MCF 10A (cell line): ENCODE measurements at regions not wholly inside any gene's neighbourhood (a gene's known extent, or its start where the extent isn't known, plus 50 kb on each side); places are given as distances from the start of the nearest gene placed in this dataset.

Experiments used
- BruUV-seq: library from RNA; stranded (reverse); fragments of 400-500 nt; replicated peaks from 2 replicates; lab custom pipeline; 2021; lab: Mats Ljungman, UMichigan
- CTCF ChIA-PET: fragments of 300-600 bp; sonication (Branson Sonifier 250); formaldehyde crosslinking; extraction: SDS; loops from one replicate; lab custom pipeline; 2021; ENCODE audit warnings: antibody characterized with exemption, inconsistent platforms; lab: Yijun Ruan, JAX
- POLR2A ChIA-PET: fragments of 300-600, 350-650 bp; sonication (Branson Sonifier 250); formaldehyde crosslinking; extraction: SDS; loops from one replicate; lab custom pipeline; 2020; ENCODE audit warnings: antibody characterized with exemption, inconsistent platforms; lab: Yijun Ruan, JAX
- DNase-seq: peaks from one replicate; pipeline ENCODE4 v3.0.0-alpha.2; 2018; ENCODE audit not compliant: unreplicated experiment
- H3K27ac Mint-ChIP-seq: one replicate; pipeline ENCODE4 v1.8.0; 2022; ENCODE audit warnings: mild to moderate bottlenecking, low read depth, mixed read lengths; ENCODE audit not compliant: unreplicated experiment
- H3K27me3 Mint-ChIP-seq: one replicate; pipeline ENCODE4 v1.8.0; 2022; ENCODE audit warnings: mixed read lengths; ENCODE audit not compliant: insufficient read depth, unreplicated experiment
- H3K36me3 Mint-ChIP-seq: one replicate; pipeline ENCODE4 v1.8.0; 2022; ENCODE audit warnings: mild to moderate bottlenecking, moderate library complexity, mixed read lengths; ENCODE audit not compliant: insufficient read depth, unreplicated experiment
- H3K4me1 Mint-ChIP-seq: one replicate; pipeline ENCODE4 v1.8.0; 2022; ENCODE audit warnings: mixed read lengths; ENCODE audit not compliant: insufficient read depth, unreplicated experiment
- H3K4me3 Mint-ChIP-seq: one replicate; pipeline ENCODE4 v1.8.0; 2022; ENCODE audit warnings: mild to moderate bottlenecking, moderate library complexity, mixed read lengths; ENCODE audit not compliant: unreplicated experiment
- H3K9me3 Mint-ChIP-seq: one replicate; pipeline ENCODE4 v1.8.0; 2022; ENCODE audit warnings: mixed read lengths; ENCODE audit not compliant: unreplicated experiment
- intact Hi-C: fragments of 100-400 bp; cut with micrococcal nuclease; formaldehyde crosslinking; loops from 2 replicates; pipeline ENCODE4 v1.14.1; 2022
- TF ChIP-seq, protein P1 (sequence below): fragments of 200-600 bp; IDR thresholded peaks from one replicate; pipeline ENCODE4 v1.8.0; 2022; ENCODE audit warnings: antibody characterized with exemption, mild to moderate bottlenecking; ENCODE audit not compliant: unreplicated experiment

- DNase-seq, result no peak
- H3K27me3 Mint-ChIP-seq, result no peaks in the 10 kb centered on the region
- ChIA-PET POLR2A (no interaction called here), CTCF (no interaction called here)
- TF ChIP-seq, protein P1, sequence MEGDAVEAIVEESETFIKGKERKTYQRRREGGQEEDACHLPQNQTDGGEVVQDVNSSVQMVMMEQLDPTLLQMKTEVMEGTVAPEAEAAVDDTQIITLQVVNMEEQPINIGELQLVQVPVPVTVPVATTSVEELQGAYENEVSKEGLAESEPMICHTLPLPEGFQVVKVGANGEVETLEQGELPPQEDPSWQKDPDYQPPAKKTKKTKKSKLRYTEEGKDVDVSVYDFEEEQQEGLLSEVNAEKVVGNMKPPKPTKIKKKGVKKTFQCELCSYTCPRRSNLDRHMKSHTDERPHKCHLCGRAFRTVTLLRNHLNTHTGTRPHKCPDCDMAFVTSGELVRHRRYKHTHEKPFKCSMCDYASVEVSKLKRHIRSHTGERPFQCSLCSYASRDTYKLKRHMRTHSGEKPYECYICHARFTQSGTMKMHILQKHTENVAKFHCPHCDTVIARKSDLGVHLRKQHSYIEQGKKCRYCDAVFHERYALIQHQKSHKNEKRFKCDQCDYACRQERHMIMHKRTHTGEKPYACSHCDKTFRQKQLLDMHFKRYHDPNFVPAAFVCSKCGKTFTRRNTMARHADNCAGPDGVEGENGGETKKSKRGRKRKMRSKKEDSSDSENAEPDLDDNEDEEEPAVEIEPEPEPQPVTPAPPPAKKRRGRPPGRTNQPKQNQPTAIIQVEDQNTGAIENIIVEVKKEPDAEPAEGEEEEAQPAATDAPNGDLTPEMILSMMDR, result no peak
- intact Hi-C loops, result no loop called here
- H3K4me3 Mint-ChIP-seq, result no peak overlapping the region
- no peak overlapping the region for H3K27ac Mint-ChIP-seq
- H3K36me3 Mint-ChIP-seq, result no peaks in the 10 kb centered on the region
- BruUV-seq, result no TSS peak
- H3K9me3 Mint-ChIP-seq, result no peaks in the 10 kb centered on the region
- H3K4me1 Mint-ChIP-seq, result no peaks in the 10 kb centered on the region
Measured at GRCh38 chr2:22062679-22063078, 938.9 kb downstream of the TDRD15 start.

- no peaks in the 10 kb centered on the region for H3K36me3 Mint-ChIP-seq
- DNase-seq, result no peak
- ChIA-PET CTCF (no interaction called here), POLR2A (no interaction called here)
- intact Hi-C loops, result no loop called here
- peaks cover 7% of the 10 kb centered on the region for H3K9me3 Mint-ChIP-seq
- no peaks in the 10 kb centered on the region for H3K4me1 Mint-ChIP-seq
- H3K27me3 Mint-ChIP-seq, result no peaks in the 10 kb centered on the region
- TF ChIP-seq, protein P1, result no peak
- no TSS peak for BruUV-seq
- H3K27ac Mint-ChIP-seq, result no peak overlapping the region
- H3K4me3 Mint-ChIP-seq, result no peak overlapping the region
Measured at GRCh38 chr2:22076454-22076853, 952.7 kb downstream of the TDRD15 start.

- DNase-seq, result no peak
- intact Hi-C loops, result no loop called here
- H3K27me3 Mint-ChIP-seq, result no peaks in the 10 kb centered on the region
Measured at GRCh38 chr2:22078701-22079100, 954.9 kb downstream of the TDRD15 start.

GRCh38 chr2:22079583-22079982 is 955.8 kb downstream of the TDRD15 start:
- no peak overlapping the region for H3K4me3 Mint-ChIP-seq
- TF ChIP-seq, protein P1, result no peak
- BruUV-seq, result no TSS peak
- H3K9me3 Mint-ChIP-seq, result no peaks in the 10 kb centered on the region
- DNase-seq, result no peak
- POLR2A ChIA-PET, result no interaction called here
- H3K27ac Mint-ChIP-seq, result no peak overlapping the region
- intact Hi-C loops, result no loop called here
- CTCF ChIA-PET, result no interaction called here
- H3K36me3 Mint-ChIP-seq, result no peaks in the 10 kb centered on the region
- H3K27me3 Mint-ChIP-seq, result no peaks in the 10 kb centered on the region
- no peaks in the 10 kb centered on the region for H3K4me1 Mint-ChIP-seq

More at GRCh38 chr2:22078701-22079100, 954.9 kb downstream of the TDRD15 start:
- TF ChIP-seq, protein P1, result no peak
- ChIA-PET CTCF (no interaction called here), POLR2A (no interaction called here)
- Mint-ChIP-seq H3K36me3 (no peaks in the 10 kb centered on the region), H3K9me3 (peaks cover 3% of the 10 kb centered on the region), H3K4me3 (no peak overlapping the region), H3K4me1 (no peaks in the 10 kb centered on the region), H3K27ac (no peak overlapping the region)
- no TSS peak for BruUV-seq
